ENCODE measurements at regions not wholly inside any gene's neighbourhood (a gene's known extent, or its start where the extent isn't known, plus 50 kb on each side); places are given as distances from the start of the nearest gene placed in this dataset.

- H3K9me3 ChIP-seq, result no peaks in the 10 kb centered on the region
These were observed 219.7 kb upstream of the ADARB2 start for GRCh38 chr10:1957057-1957456.

GRCh38 chr10:1954300-1954699 lies 217.0 kb upstream of the ADARB2 start:
- TF ChIP-seq, protein P1, sequence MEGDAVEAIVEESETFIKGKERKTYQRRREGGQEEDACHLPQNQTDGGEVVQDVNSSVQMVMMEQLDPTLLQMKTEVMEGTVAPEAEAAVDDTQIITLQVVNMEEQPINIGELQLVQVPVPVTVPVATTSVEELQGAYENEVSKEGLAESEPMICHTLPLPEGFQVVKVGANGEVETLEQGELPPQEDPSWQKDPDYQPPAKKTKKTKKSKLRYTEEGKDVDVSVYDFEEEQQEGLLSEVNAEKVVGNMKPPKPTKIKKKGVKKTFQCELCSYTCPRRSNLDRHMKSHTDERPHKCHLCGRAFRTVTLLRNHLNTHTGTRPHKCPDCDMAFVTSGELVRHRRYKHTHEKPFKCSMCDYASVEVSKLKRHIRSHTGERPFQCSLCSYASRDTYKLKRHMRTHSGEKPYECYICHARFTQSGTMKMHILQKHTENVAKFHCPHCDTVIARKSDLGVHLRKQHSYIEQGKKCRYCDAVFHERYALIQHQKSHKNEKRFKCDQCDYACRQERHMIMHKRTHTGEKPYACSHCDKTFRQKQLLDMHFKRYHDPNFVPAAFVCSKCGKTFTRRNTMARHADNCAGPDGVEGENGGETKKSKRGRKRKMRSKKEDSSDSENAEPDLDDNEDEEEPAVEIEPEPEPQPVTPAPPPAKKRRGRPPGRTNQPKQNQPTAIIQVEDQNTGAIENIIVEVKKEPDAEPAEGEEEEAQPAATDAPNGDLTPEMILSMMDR (IDR thresholded peaks at IDR 0.05), result no peak
- Histone ChIP-seq H3K9me3 (no peaks in the 10 kb centered on the region), H3K4me3 (no peak overlapping the region), H3K27me3 (no peaks in the 10 kb centered on the region), H3K4me1 (no peaks in the 10 kb centered on the region), H3K36me3 (no peaks in the 10 kb centered on the region), H3K27ac (no peak overlapping the region)
- 36% methylated on average over 3 of the region's 3 CpGs for WGBS
- no peak for DNase-seq (ENCODE audit: low spot score in 2 of 2)

More at GRCh38 chr10:1957057-1957456, 219.7 kb upstream of the ADARB2 start:
- no peak overlapping the region for H3K4me3 ChIP-seq
- H3K27me3 ChIP-seq, result no peaks in the 10 kb centered on the region
- DNase-seq (ENCODE audit: low spot score in 2 of 2), result no peak
- TF ChIP-seq EP300 (IDR thresholded peaks at IDR 0.05) (no peak), POLR2A (IDR thresholded peaks at IDR 0.05) (no peak), POLR2AphosphoS5 (IDR thresholded peaks at IDR 0.05) (no peak)
- TF ChIP-seq, protein P1 (IDR thresholded peaks at IDR 0.05), result no peak
- H3K27ac ChIP-seq, result no peak overlapping the region
- H3K36me3 ChIP-seq, result no peaks in the 10 kb centered on the region
- no peaks in the 10 kb centered on the region for H3K4me1 ChIP-seq
- 67% methylated on average over 4 of the region's 4 CpGs for WGBS

- TF ChIP-seq EP300 (IDR thresholded peaks at IDR 0.05) (no peak), POLR2A (IDR thresholded peaks at IDR 0.05) (no peak), POLR2AphosphoS5 (IDR thresholded peaks at IDR 0.05) (no peak)
- TF ChIP-seq, protein P1 (IDR thresholded peaks at IDR 0.05), result no peak
- no peaks in the 10 kb centered on the region for H3K36me3 ChIP-seq
These were observed 215.1 kb upstream of the ADARB2 start for GRCh38 chr10:1952126-1953095.

GRCh38 chr10:1950803-1951495 lies 213.6 kb upstream of the ADARB2 start:
- Histone ChIP-seq H3K4me1 (no peaks in the 10 kb centered on the region), H3K9me3 (no peaks in the 10 kb centered on the region), H3K27me3 (no peaks in the 10 kb centered on the region), H3K36me3 (no peaks in the 10 kb centered on the region), H3K4me3 (no peak overlapping the region), H3K27ac (no peak overlapping the region)
- 61% methylated on average over 7 of the region's 7 CpGs for WGBS
- no peak for DNase-seq (ENCODE audit: low spot score in 2 of 2)
- TF ChIP-seq EP300 (IDR thresholded peaks at IDR 0.05) (no peak), POLR2AphosphoS5 (IDR thresholded peaks at IDR 0.05) (no peak), POLR2A (IDR thresholded peaks at IDR 0.05) (no peak)
- TF ChIP-seq, protein P1 (IDR thresholded peaks at IDR 0.05), result no peak

More at GRCh38 chr10:1952126-1953095, 215.1 kb upstream of the ADARB2 start:
- WGBS, result 93% methylated on average over 55 of the region's 55 CpGs
- Histone ChIP-seq H3K4me3 (no peak overlapping the region), H3K4me1 (no peaks in the 10 kb centered on the region), H3K27ac (no peak overlapping the region), H3K27me3 (no peaks in the 10 kb centered on the region), H3K9me3 (no peaks in the 10 kb centered on the region)
- no peak for DNase-seq (ENCODE audit: low spot score in 2 of 2)

DNA sequence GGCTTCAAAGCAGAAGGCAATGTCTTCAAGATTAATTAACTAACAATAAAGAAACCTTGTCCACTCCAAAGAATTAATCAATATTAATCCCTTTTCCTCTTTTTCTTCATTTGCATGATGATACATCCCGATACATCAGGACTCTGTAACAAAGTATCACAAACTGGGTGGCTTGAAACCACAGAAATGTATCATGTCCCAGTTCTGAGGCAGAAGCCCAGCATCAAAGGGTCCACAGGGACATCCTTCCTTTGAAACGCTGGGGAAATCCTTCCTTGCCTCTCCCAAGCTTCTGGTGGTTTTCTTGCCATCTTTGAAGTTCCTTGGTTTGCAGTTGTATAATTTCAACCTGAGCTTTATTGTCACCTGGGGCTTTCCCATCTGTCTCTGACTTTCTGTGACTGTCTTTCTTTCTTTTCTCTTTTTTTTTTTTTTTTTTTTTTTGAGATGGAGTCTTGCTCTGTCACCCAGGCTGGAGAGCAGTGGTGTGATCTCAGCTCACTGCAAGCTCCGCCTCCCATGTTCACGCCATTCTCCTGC lies 210.2 kb upstream of the ADARB2 start:
- Histone ChIP-seq H3K4me1 (no peaks in the 10 kb centered on the region), H3K27me3 (no peaks in the 10 kb centered on the region), H3K9me3 (peaks cover 3% of the 10 kb centered on the region), H3K4me3 (no peak overlapping the region), H3K27ac (no peak overlapping the region), H3K36me3 (no peaks in the 10 kb centered on the region)
- no peak for DNase-seq (ENCODE audit: low spot score in 2 of 2)
- 83% methylated on average over 4 of the region's 4 CpGs for WGBS
- TF ChIP-seq POLR2A (IDR thresholded peaks at IDR 0.05), result no peak
- TF ChIP-seq, protein P1 (IDR thresholded peaks at IDR 0.05), result no peak
- no peak for TF ChIP-seq EP300 (IDR thresholded peaks at IDR 0.05)
- TF ChIP-seq POLR2AphosphoS5 (IDR thresholded peaks at IDR 0.05), result no peak

All from suprapubic skin (tissue), 4 donors.